GM19455 (cell line): ENCODE measurements at regions not wholly inside any gene's neighbourhood (a gene's known extent, or its start where the extent isn't known, plus 50 kb on each side); places are given as distances from the start of the nearest gene placed in this dataset.

Experiments
- ATAC-seq: cut with Tn5 transposase; IDR thresholded peaks from one replicate; pipeline ENCODE4 v1.9.1; 2021; ENCODE audit not compliant: unreplicated experiment

- ATAC-seq = no peak
Observed at GRCh38 chr5:5615569-5615968, 193.1 kb downstream of the ICE1 start.

- no peak for ATAC-seq
Observed at GRCh38 chr5:5613261-5613990, 190.9 kb downstream of the ICE1 start.

GRCh38 chr5:5612096-5612495 lies 189.6 kb downstream of the ICE1 start:
- no peak for ATAC-seq

- no peak for ATAC-seq
Observed at GRCh38 chr5:5609935-5610334, 187.5 kb downstream of the ICE1 start.

GRCh38 chr5:5605170-5605764 lies 182.8 kb downstream of the ICE1 start:
- ATAC-seq = no peak

GRCh38 chr5:5602554-5602953 lies 180.1 kb downstream of the ICE1 start:
- no peak for ATAC-seq

GRCh38 chr5:5598547-5599113 lies 176.2 kb downstream of the ICE1 start:
- no peak for ATAC-seq

GRCh38 chr5:5593391-5593790 lies 170.9 kb downstream of the ICE1 start:
- no peak for ATAC-seq

GRCh38 chr5:5592541-5592940 lies 170.1 kb downstream of the ICE1 start:
- ATAC-seq = no peak

DNA sequence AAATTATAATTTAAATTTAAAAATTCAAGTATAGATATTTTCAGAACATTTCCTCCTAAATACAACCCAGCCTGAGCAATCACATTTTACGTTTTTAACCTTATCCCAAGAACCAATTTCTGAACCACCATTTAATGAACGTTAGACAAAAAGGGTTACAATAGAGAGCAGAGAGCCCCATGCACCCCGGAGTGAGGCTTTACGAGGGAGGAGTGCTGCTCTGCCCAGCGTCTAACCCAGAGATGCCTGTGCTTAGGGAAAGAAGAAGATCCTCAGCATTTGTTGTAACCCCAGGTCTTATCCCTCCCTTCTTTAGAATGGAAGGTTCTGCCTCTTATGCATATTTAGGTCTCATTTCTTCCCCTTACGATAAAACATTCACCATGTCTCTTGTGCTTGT lies 169.1 kb downstream of the ICE1 start:
- ATAC-seq = no peak

DNA sequence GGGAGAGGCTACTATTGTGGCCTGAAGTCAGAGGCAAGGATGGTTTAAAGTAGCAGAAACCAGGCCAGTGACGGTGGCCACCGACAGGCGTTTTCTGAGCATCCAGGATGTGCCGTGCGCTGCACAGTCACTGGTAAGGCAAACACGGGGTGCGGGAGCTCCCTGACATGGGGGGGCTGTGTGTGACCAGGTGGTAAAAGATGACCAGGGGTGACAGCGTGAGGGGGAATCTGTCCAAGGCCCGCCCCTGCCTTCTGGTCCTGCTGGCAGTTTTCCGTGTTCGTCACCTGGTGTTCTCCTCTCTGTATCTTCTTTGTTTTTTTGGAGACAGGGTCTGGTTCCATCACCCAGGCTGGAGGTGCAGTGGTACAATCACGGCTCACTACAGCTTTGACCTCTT lies 167.4 kb downstream of the ICE1 start:
- no peak for ATAC-seq

GRCh38 chr5:5588887-5589826 lies 166.7 kb downstream of the ICE1 start:
- ATAC-seq = no peak

- no peak for ATAC-seq
Observed at GRCh38 chr5:5588386-5588785, 165.9 kb downstream of the ICE1 start.

GRCh38 chr5:5587474-5587873 lies 165.0 kb downstream of the ICE1 start:
- no peak for ATAC-seq

GRCh38 chr5:5586721-5587120 lies 164.2 kb downstream of the ICE1 start:
- no peak for ATAC-seq

- ATAC-seq = no peak
Observed at GRCh38 chr5:5585751-5586341, 163.4 kb downstream of the ICE1 start.

DNA sequence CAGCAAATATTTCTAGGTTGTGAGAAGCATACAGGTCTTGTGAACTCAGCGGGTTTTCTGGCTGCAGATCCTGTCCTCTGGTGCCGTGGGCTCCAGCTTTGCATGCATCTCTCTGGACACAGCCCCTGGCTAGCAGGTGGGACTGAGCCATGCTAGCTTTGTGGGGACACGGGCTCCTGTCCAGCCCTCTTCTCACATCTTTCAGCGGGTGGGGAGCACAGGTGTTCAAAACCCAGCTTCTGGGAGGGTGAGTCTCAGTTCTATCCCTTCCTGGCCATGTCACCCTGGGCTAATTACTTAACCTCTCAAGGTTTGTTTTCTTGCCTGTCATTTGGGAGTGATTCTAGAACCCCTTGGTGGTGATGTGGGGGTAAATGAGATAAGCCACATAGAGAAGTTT lies 162.3 kb downstream of the ICE1 start:
- no peak for ATAC-seq

DNA sequence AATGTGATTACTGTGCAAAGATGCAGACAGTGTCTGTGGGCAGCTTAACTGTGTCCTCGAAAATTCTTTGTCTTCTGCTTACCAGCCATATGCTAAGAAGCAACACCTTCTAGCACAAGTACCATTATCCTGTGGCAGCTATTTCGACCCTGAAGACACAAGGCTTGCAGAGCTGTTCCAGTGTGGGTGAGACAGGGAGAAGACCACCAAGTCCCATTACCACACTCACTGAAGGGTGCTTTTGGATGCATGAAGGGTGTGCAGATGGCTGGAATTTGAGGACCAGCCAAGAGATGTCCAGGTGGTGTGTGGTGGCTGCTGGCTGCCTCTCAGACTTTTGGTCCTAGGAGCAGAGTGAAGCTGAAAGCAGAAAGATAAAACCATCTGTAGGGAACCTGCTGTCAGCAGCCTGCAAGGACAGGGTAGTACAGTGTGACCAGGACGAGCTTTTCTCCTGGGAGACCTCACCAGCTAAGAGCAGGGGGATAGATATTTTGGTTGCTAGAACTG lies 161.8 kb downstream of the ICE1 start:
- ATAC-seq = no peak

- ATAC-seq = no peak
Observed at GRCh38 chr5:5583832-5584231, 161.4 kb downstream of the ICE1 start.

GRCh38 chr5:5583023-5583765 lies 160.7 kb downstream of the ICE1 start:
- no peak for ATAC-seq
